Fibroblast of the aortic adventitia (primary cell): ENCODE measurements at regions not wholly inside any gene's neighbourhood (a gene's known extent, or its start where the extent isn't known, plus 50 kb on each side); places are given as distances from the start of the nearest gene placed in this dataset.

ENCODE experiments used
- DNase-seq: peaks from one replicate; pipeline ENCODE4 v3.0.0-alpha.2; 2010; ENCODE audit warnings: low read depth
- H3K4me3 ChIP-seq: 2 replicates; pipeline ENCODE4 v1.5.1; 2011; ENCODE audit warnings: low read depth, mild to moderate bottlenecking, control low read depth, low read length, moderate library complexity
- CTCF ChIP-seq: IDR thresholded peaks from 2 replicates; pipeline ENCODE4 v1.5.1; 2011; ENCODE audit warnings: mild to moderate bottlenecking, low read length, control low read depth, inconsistent platforms; ENCODE audit not compliant: insufficient read depth

- DNase-seq = no peak
- TF ChIP-seq CTCF = no peak
- H3K4me3 ChIP-seq = no peak overlapping the region
Observed at GRCh38 chr2:6336752-6337471, 528.8 kb downstream of the CMPK2 start.

GRCh38 chr2:6337472-6337820, 528.3 kb downstream of the CMPK2 start:
- H3K4me3 ChIP-seq = no peak overlapping the region
- no peak for TF ChIP-seq CTCF
- no peak for DNase-seq

- no peak for TF ChIP-seq CTCF
- H3K4me3 ChIP-seq = no peak overlapping the region
- DNase-seq = no peak
Observed at GRCh38 chr2:6341588-6342129, 524.0 kb downstream of the CMPK2 start.

DNA sequence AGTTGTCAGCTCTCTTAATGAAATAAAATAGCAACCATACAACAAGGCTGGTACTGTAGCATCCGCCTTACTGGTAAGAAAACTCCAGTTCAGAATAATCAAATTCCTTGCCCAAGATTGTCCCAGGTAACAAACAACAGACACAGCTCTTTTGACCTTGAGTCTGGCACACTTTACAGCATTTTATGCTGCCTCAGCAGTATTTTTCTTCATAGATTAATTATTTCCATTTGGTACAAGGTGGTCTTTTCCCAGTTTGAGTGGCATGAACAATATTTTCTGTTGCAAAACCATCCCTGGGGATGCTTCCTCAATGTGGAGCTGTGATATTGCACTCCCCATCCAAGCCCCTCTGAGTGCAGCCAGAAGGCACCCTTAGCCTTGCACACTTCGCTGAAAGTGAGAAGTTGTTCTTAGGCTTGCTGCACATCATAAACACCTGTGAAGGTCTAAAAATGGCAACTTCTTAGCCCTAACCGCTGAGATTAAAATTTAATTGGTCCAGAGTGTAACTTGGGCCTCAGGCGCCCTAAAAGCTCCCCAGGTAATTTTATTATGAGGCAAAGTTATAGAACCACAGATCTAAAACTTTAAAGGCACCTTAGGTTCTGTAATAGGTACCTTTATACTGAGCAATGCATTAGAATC, 523.3 kb downstream of the CMPK2 start:
- no peak for TF ChIP-seq CTCF
- no peak overlapping the region for H3K4me3 ChIP-seq
- DNase-seq = no peak

DNA sequence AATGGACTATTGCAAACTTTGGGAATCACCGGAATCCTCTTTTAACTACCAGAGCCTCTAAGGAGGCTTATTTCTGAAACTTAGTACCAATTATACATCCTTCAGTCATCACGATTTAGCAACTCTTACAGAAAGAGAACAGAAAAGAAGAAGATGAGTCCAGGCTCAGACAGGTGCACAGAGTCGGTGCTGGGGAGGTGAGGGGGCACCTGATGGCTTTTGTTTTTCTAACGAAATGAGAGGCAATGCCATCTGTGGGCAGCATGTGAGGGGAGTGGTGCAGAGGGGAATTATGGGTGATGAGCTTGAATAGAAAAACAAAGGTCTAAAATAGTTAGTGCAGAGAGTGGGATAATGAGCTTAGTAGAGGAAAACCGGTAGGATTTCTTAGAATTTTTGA, 522.6 kb downstream of the CMPK2 start:
- no peak for DNase-seq
- no peak for TF ChIP-seq CTCF
- no peak overlapping the region for H3K4me3 ChIP-seq

- H3K4me3 ChIP-seq = no peak overlapping the region
- no peak for DNase-seq
- TF ChIP-seq CTCF = no peak
Observed at GRCh38 chr2:6352247-6352646, 513.5 kb downstream of the CMPK2 start.
